Thyroid gland (tissue), 4 donors: ENCODE measurements at regions not wholly inside any gene's neighbourhood (a gene's known extent, or its start where the extent isn't known, plus 50 kb on each side); places are given as distances from the start of the nearest gene placed in this dataset.

ENCODE experiments used
- CTCF ChIP-seq, 6 experiments: fragments of 200-600 bp in 3 of 6; fragments of 450-650 bp in 3 of 6; sonication (generic) in 3 of 6; IDR thresholded peaks; one replicate each; pipeline ENCODE4 v1.5.1; 2016 to 2019; ENCODE audit warnings: antibody characterized with exemption in 6 of 6, mild to moderate bottlenecking in 2 of 6, inconsistent platforms in 1 of 6, moderate library complexity in 1 of 6
- POLR2A ChIP-seq, 2 donors: fragments of 450-650 bp; IDR thresholded peaks; one replicate each; pipeline ENCODE4 v1.6.1; 2017; ENCODE audit warnings: antibody characterized with exemption in 2 of 2, mild to moderate bottlenecking in 2 of 2, moderate library complexity in 1 of 2

- TF ChIP-seq CTCF (IDR thresholded peaks at IDR 0.05) (no peak), POLR2A (IDR thresholded peaks at IDR 0.05) (no peak)
These were observed 85.5 kb downstream of the TRIM43 start for GRCh38 chr2:95677346-95677745.
